Stimulated activated naive CD8-positive, alpha-beta T cell treated with anti-CD3 and anti-CD28 coated beads, Interleukin-15, Interleukin-2, amounts not matched to agents 100 ng/mL and 50 ng/mL, for 24 hours (primary cell): ENCODE measurements at regions not wholly inside any gene's neighbourhood (a gene's known extent, or its start where the extent isn't known, plus 50 kb on each side); places are given as distances from the start of the nearest gene placed in this dataset.
A peak's percentile ranks its signal among the peaks of the same experiment; 100 is the strongest.

Experiments
- H3K27ac Mint-ChIP-seq: one replicate; pipeline ENCODE4 v1.8.0; 2021; ENCODE audit warnings: mild to moderate bottlenecking, mixed read lengths
- H3K27me3 Mint-ChIP-seq: one replicate; pipeline ENCODE4 v1.8.0; 2021; ENCODE audit warnings: mixed read lengths
- H3K36me3 Mint-ChIP-seq: one replicate; pipeline ENCODE4 v1.8.0; 2021; ENCODE audit warnings: low read depth, mixed read lengths
- H3K4me1 Mint-ChIP-seq: one replicate; pipeline ENCODE4 v1.8.0; 2021; ENCODE audit warnings: low read depth, mixed read lengths
- H3K4me3 Mint-ChIP-seq: one replicate; pipeline ENCODE4 v1.8.0; 2021; ENCODE audit warnings: mild to moderate bottlenecking, mixed read lengths
- H3K9me3 Mint-ChIP-seq: one replicate; pipeline ENCODE4 v1.8.0; 2021; ENCODE audit warnings: mixed read lengths

GRCh38 chr2:217623281-217623912 is 379.4 kb downstream of the TNS1 start:
- no peaks in the 10 kb centered on the region for H3K9me3 Mint-ChIP-seq
- H3K36me3 Mint-ChIP-seq: no peaks in the 10 kb centered on the region
- H3K4me3 Mint-ChIP-seq: no peak overlapping the region
- no peak overlapping the region for H3K27ac Mint-ChIP-seq
- no peaks in the 10 kb centered on the region for H3K27me3 Mint-ChIP-seq
- no peaks in the 10 kb centered on the region for H3K4me1 Mint-ChIP-seq

- no peaks in the 10 kb centered on the region for H3K9me3 Mint-ChIP-seq
- no peaks in the 10 kb centered on the region for H3K27me3 Mint-ChIP-seq
- no peaks in the 10 kb centered on the region for H3K36me3 Mint-ChIP-seq
- H3K27ac Mint-ChIP-seq: no peak overlapping the region
- H3K4me1 Mint-ChIP-seq: no peaks in the 10 kb centered on the region
- H3K4me3 Mint-ChIP-seq: no peak overlapping the region
Observed at GRCh38 chr2:217622205-217623060, 380.4 kb downstream of the TNS1 start.

GRCh38 chr2:217621391-217621801 is 381.4 kb downstream of the TNS1 start:
- H3K36me3 Mint-ChIP-seq: no peaks in the 10 kb centered on the region
- no peaks in the 10 kb centered on the region for H3K27me3 Mint-ChIP-seq
- no peaks in the 10 kb centered on the region for H3K4me1 Mint-ChIP-seq
- no peak overlapping the region for H3K27ac Mint-ChIP-seq
- H3K9me3 Mint-ChIP-seq: no peaks in the 10 kb centered on the region
- H3K4me3 Mint-ChIP-seq: no peak overlapping the region

GRCh38 chr2:217618744-217619143 is 384.1 kb downstream of the TNS1 start:
- H3K4me3 Mint-ChIP-seq: no peak overlapping the region
- no peaks in the 10 kb centered on the region for H3K27me3 Mint-ChIP-seq
- no peaks in the 10 kb centered on the region for H3K9me3 Mint-ChIP-seq
- no peaks in the 10 kb centered on the region for H3K36me3 Mint-ChIP-seq
- H3K27ac Mint-ChIP-seq: no peak overlapping the region
- peaks cover 12% of the 10 kb centered on the region for H3K4me1 Mint-ChIP-seq

GRCh38 chr2:217617616-217618022 is 385.2 kb downstream of the TNS1 start:
- no peak overlapping the region for H3K4me3 Mint-ChIP-seq
- H3K36me3 Mint-ChIP-seq: no peaks in the 10 kb centered on the region
- no peak overlapping the region for H3K27ac Mint-ChIP-seq
- H3K9me3 Mint-ChIP-seq: no peaks in the 10 kb centered on the region
- H3K27me3 Mint-ChIP-seq: no peaks in the 10 kb centered on the region
- H3K4me1 Mint-ChIP-seq: peaks cover 12% of the 10 kb centered on the region

- Mint-ChIP-seq H3K27ac (no peak overlapping the region), H3K36me3 (no peaks in the 10 kb centered on the region), H3K9me3 (no peaks in the 10 kb centered on the region), H3K4me1 (peaks cover 19% of the 10 kb centered on the region), H3K4me3 (no peak overlapping the region), H3K27me3 (no peaks in the 10 kb centered on the region)
Observed at GRCh38 chr2:217616936-217617335, 385.9 kb downstream of the TNS1 start.

- peaks cover 37% of the 10 kb centered on the region for H3K4me1 Mint-ChIP-seq
- H3K9me3 Mint-ChIP-seq: no peaks in the 10 kb centered on the region
- H3K4me3 Mint-ChIP-seq: no peak overlapping the region
- H3K36me3 Mint-ChIP-seq: no peaks in the 10 kb centered on the region
- H3K27ac Mint-ChIP-seq: no peak overlapping the region
- no peaks in the 10 kb centered on the region for H3K27me3 Mint-ChIP-seq
Observed at GRCh38 chr2:217615171-217615570, 387.6 kb downstream of the TNS1 start.

- no peaks in the 10 kb centered on the region for H3K9me3 Mint-ChIP-seq
- H3K4me1 Mint-ChIP-seq: peaks cover 43% of the 10 kb centered on the region
- H3K36me3 Mint-ChIP-seq: no peaks in the 10 kb centered on the region
- no peak overlapping the region for H3K4me3 Mint-ChIP-seq
- no peak overlapping the region for H3K27ac Mint-ChIP-seq
- H3K27me3 Mint-ChIP-seq: no peaks in the 10 kb centered on the region
Observed at GRCh38 chr2:217614498-217614897, 388.3 kb downstream of the TNS1 start.

GRCh38 chr2:217614096-217614495 is 388.7 kb downstream of the TNS1 start:
- Mint-ChIP-seq H3K27me3 (no peaks in the 10 kb centered on the region), H3K27ac (no peak overlapping the region), H3K4me1 (peaks cover 43% of the 10 kb centered on the region), H3K4me3 (no peak overlapping the region), H3K9me3 (no peaks in the 10 kb centered on the region), H3K36me3 (no peaks in the 10 kb centered on the region)

GRCh38 chr2:217612920-217613319 is 389.9 kb downstream of the TNS1 start:
- H3K27ac Mint-ChIP-seq: no peak overlapping the region
- no peaks in the 10 kb centered on the region for H3K9me3 Mint-ChIP-seq
- peaks cover 43% of the 10 kb centered on the region for H3K4me1 Mint-ChIP-seq
- H3K36me3 Mint-ChIP-seq: no peaks in the 10 kb centered on the region
- H3K27me3 Mint-ChIP-seq: no peaks in the 10 kb centered on the region
- H3K4me3 Mint-ChIP-seq: no peak overlapping the region

GRCh38 chr2:217612211-217612610 is 390.6 kb downstream of the TNS1 start:
- no peaks in the 10 kb centered on the region for H3K9me3 Mint-ChIP-seq
- H3K36me3 Mint-ChIP-seq: no peaks in the 10 kb centered on the region
- H3K4me3 Mint-ChIP-seq: no peak overlapping the region
- H3K27ac Mint-ChIP-seq: peak overlapping the region; percentile 94
- H3K27me3 Mint-ChIP-seq: no peaks in the 10 kb centered on the region
- H3K4me1 Mint-ChIP-seq: peaks cover 43% of the 10 kb centered on the region

- Mint-ChIP-seq H3K4me3 (no peak overlapping the region), H3K36me3 (no peaks in the 10 kb centered on the region), H3K27me3 (no peaks in the 10 kb centered on the region), H3K4me1 (peaks cover 43% of the 10 kb centered on the region), H3K27ac (peak overlapping the region; percentile 94), H3K9me3 (no peaks in the 10 kb centered on the region)
Observed at GRCh38 chr2:217611626-217612127, 391.1 kb downstream of the TNS1 start.

- Mint-ChIP-seq H3K27ac (peak overlapping the region; percentile 94), H3K36me3 (no peaks in the 10 kb centered on the region), H3K9me3 (no peaks in the 10 kb centered on the region), H3K4me3 (peak overlapping the region; percentile 65), H3K27me3 (no peaks in the 10 kb centered on the region), H3K4me1 (peaks cover 43% of the 10 kb centered on the region)
Observed at GRCh38 chr2:217611056-217611455, 391.7 kb downstream of the TNS1 start.

GRCh38 chr2:217610401-217610814 is 392.4 kb downstream of the TNS1 start:
- no peaks in the 10 kb centered on the region for H3K27me3 Mint-ChIP-seq
- H3K9me3 Mint-ChIP-seq: no peaks in the 10 kb centered on the region
- peak overlapping the region; percentile 65 for H3K4me3 Mint-ChIP-seq
- peak overlapping the region; percentile 94 for H3K27ac Mint-ChIP-seq
- H3K36me3 Mint-ChIP-seq: no peaks in the 10 kb centered on the region
- peaks cover 43% of the 10 kb centered on the region for H3K4me1 Mint-ChIP-seq

GRCh38 chr2:217609952-217610351 is 392.8 kb downstream of the TNS1 start:
- Mint-ChIP-seq H3K36me3 (no peaks in the 10 kb centered on the region), H3K9me3 (no peaks in the 10 kb centered on the region), H3K27ac (peak overlapping the region; percentile 94), H3K4me1 (peaks cover 40% of the 10 kb centered on the region), H3K27me3 (no peaks in the 10 kb centered on the region), H3K4me3 (no peak overlapping the region)
